HT1080 (cell line): ENCODE measurements at regions not wholly inside any gene's neighbourhood (a gene's known extent, or its start where the extent isn't known, plus 50 kb on each side); places are given as distances from the start of the nearest gene placed in this dataset.
"Not testable (repeated sequence)": the region's sequence is repeated elsewhere in the genome, so short reads cannot be mapped to it uniquely, and the experiment has no call there.

Experiments
- DNase-seq: peaks from one replicate; pipeline ENCODE4 v3.0.0-alpha.2; 2015; ENCODE audit warnings: low read depth

DNA sequence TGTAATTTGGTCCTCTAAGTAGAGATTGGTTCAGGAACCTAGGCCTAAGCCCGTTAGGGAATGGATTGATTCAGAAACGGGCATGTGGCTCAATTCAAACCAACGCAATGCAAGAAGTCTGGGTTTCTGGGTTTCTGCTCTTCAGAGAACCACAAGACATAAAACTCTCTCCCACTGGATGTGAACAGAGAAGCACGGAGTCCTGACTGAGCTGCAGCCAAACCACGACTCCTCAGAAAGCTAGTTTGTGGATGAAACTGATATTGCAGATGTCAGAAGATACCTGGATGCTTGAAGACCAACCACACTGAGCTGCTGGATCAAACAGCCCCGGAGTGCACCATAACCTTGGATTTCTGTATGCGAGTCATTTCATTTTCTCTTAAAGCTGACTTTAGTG is 50.0 kb downstream of the SOD2 start:
- DNase-seq, result no peak

DNA sequence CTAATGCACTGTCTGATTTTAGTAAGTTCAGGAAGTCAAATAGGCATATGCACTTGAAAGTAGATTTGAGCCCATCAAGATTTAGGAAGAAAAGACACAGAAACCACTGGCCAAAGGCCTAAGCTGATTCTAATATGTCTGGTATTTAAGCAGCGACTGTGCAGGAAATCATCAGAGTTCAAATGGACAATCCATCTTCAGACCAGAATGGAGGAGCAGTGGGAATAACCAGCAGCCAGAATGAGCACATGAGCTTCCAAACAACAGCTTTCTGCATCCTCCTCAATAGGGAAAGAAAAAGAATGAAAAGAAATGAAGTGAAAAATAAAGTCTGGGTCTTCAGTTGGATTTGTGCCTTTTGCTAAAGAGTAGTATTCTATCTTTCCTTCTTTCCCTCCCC is 50.6 kb downstream of the SOD2 start:
- no peak for DNase-seq

DNA sequence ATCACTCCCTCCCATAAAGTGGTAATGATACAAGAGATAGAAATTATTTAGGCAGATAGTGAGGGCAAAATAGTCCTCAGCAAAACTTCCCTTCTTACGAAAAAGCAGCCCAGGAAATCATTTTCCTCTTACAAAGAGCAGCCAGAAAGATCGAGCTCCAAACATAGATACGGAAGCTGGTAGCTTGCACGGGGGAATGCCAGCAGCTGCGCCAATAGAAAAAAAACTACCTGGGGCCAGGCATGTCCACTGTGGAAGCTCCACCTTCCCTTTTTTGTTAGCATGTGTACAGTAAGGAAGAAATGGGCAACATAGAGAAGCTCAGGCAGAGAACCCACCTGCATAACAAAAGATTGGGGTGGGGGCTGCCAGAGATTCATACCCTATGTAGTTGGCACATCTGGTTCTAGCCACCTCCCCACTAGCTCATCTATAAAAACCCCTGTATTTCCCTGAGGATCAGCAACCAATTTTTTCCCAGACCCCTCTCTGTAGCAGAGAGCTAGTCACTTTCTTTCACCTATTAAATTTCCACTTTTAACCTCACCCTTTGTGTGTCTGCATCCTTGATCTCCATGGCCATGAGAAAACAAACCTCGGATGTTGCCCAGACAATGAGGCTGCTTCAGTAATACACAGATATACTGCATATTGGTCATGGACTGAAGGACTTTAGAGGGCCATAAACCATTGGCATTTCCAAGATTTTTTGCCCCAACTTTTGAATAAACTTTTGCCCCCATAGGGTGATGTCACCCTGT is 52.1 kb downstream of the SOD2 start:
- no peak for DNase-seq

- DNase-seq, result no peak
Observed at GRCh38 chr6:159640322-159640721, 52.7 kb downstream of the SOD2 start.

DNA sequence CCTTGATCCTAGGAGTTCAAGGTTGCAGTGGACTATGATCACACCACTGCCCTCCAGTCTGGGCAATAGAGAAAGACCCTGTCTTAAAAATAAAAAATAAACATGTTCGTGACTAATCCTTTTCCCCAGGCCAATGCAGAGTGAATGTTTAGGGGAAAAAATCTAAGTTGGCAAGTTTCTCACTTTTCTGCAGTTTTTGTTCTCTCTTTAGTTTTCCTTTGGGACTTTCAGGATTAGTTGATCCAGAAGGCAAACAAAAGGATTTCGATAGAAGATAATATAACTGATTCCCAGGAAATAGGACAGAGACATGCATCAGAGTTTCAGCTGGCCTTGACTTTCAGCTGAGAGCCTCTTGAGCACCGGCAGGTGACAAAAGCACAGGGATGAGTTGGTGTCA is 53.3 kb downstream of the SOD2 start:
- DNase-seq, result no peak

- peak; percentile 17 for DNase-seq
Observed at GRCh38 chr6:159633196-159633595, 59.8 kb downstream of the SOD2 start.

- DNase-seq, result no peak
Observed at GRCh38 chr6:159631886-159632285, 61.2 kb downstream of the SOD2 start.

DNA sequence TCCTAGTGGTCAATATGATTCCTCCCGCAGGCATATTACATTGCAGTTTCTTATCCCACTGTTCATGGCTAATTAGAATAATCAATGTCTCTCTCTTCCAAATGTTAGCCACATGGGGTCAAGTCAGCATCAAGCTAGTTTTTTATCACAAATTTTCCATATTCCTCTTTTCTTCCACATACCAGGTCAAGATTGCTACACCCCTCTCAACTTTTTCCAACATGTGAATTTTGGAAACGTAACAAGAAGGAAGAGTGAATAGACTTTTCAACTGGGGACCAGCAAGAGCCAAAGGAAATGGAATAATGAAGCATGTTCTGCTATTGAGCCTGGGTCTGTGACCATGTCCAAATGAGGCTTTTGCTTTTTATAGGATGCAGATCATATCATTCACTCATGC is 65.1 kb downstream of the SOD2 start:
- DNase-seq, result no peak

DNA sequence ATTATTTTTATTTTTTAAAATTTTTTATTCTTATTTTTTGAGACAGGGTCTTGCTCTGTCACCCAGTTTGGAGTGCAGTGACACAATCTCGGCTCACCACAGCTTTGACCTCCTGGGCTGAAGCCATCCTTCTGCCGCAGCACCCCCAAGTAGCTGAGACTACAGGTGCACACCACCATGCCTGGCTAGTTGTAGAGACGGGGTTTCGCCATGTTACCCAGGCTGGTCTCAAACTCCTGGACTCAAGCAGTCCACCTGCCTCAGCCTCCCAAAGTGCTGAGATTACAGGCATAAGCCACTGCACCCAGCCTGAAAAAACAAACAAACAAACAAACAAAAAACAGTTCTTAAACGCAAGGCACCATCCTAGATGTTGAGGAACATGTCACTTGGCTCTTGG is 66.5 kb downstream of the SOD2 start:
- DNase-seq, result not testable (repeated sequence)

- no peak for DNase-seq
Observed at GRCh38 chr6:159623156-159623555, 69.9 kb downstream of the SOD2 start.

DNA sequence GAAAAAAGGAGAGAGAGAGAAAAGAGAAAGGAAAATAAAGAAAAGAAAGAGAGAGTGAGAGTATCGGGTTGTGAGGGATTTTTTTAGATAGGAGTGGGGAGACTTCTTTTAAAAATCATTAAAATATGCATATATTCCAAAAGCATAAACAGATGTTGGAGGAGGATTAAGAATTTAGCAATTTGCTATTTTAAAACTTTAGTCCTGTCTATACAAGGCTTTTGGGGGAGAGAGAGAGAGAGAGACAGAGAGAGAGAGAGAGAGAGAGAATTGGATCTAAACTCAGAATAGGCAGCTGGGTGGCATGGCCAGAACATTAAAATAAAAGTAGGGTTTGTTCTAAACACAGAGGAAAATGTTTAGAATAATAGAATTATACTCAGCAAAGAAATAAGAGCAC is 72.1 kb downstream of the SOD2 start:
- DNase-seq, result no peak

GRCh38 chr6:159617444-159617843 is 75.6 kb downstream of the SOD2 start:
- DNase-seq, result no peak

GRCh38 chr6:159616456-159616855 is 76.6 kb downstream of the SOD2 start:
- DNase-seq, result no peak

GRCh38 chr6:159615918-159616317 is 77.1 kb downstream of the SOD2 start:
- DNase-seq, result no peak

GRCh38 chr6:159610881-159611280 is 82.2 kb downstream of the SOD2 start:
- DNase-seq, result no peak

- no peak for DNase-seq
Observed at GRCh38 chr6:159609652-159610178, 83.3 kb downstream of the SOD2 start.

- peak; percentile 25 for DNase-seq
Observed at GRCh38 chr6:159608961-159609651, 83.9 kb downstream of the SOD2 start.

GRCh38 chr6:159606786-159607185 is 86.3 kb downstream of the SOD2 start:
- no peak for DNase-seq

DNA sequence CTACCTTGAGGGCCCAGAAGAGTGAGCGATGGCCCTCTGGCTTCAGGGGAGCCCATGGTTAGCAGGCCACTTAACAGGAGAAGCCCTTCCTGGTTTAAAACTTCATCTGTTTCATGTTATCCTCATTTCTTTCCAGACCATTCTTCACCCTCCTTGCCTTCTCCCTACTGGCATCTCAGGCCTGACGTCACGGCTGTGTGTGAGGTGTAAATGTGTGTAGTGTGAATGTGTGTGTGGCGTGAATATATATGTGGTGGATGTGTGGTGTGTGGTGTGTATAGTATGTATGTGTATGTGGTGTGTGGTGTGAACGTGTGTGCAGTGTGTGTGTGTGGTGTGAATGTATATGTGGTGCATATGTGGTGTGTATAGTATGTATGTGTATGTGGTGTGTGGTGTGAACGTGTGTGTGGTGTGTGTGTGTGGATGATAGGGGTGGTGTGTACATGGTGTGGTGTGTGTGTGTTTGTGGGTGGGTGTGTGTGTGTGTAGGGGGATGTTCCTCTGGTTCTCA is 88.5 kb downstream of the SOD2 start:
- DNase-seq, result no peak

GRCh38 chr6:159602431-159603041 is 90.5 kb downstream of the SOD2 start:
- DNase-seq, result no peak

DNA sequence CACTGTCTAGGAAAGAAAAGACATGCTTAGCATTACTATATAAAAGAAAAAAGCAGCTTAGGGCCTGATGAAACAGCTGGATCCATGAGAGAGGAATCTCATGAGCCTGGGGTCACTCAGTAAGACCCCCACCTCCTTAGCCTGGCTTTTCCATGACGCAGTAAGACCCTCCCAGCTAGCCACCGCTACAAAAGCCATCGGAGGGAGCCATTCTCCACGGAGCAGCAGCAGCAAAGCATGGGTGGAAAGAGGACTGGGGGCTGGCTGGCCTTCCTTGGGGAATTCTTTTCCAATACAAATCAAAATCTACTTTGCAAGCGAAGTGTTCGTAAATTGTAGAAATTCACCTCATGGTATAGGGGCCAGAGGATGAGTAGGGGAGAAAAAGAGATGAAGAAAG is 91.8 kb downstream of the SOD2 start:
- DNase-seq, result no peak

GRCh38 chr6:159595173-159595572 is 97.9 kb downstream of the SOD2 start:
- DNase-seq, result peak; percentile 91
